ENCODE measurements at regions not wholly inside any gene's neighbourhood (a gene's known extent, or its start where the extent isn't known, plus 50 kb on each side); places are given as distances from the start of the nearest gene placed in this dataset.

GRCh38 chr4:101593666-101594065 lies 196.9 kb upstream of the BANK1 start:
- no peak for DNase-seq (ENCODE audit: low read depth in 3 of 3)

GRCh38 chr4:101584306-101584705 lies 206.2 kb upstream of the BANK1 start:
- DNase-seq (ENCODE audit: low read depth in 3 of 3), result no peak

GRCh38 chr4:101563126-101563525 lies 215.8 kb upstream of the PPP3CA start:
- no peak for DNase-seq (ENCODE audit: low read depth in 3 of 3)

GRCh38 chr4:101556842-101557241 lies 209.5 kb upstream of the PPP3CA start:
- DNase-seq (ENCODE audit: low read depth in 3 of 3), result no peak

- DNase-seq (ENCODE audit: low read depth in 3 of 3), result no peak
These were observed 208.1 kb upstream of the PPP3CA start for GRCh38 chr4:101555341-101555880.

- no peak for DNase-seq (ENCODE audit: low read depth in 3 of 3)
These were observed 193.0 kb upstream of the PPP3CA start for GRCh38 chr4:101540336-101540735.

GRCh38 chr4:101528526-101528925 lies 181.2 kb upstream of the PPP3CA start:
- DNase-seq (ENCODE audit: low read depth in 3 of 3), result no peak

- DNase-seq (ENCODE audit: low read depth in 3 of 3), result peak; percentile 7 to 40 (median 30)
These were observed 179.9 kb upstream of the PPP3CA start for GRCh38 chr4:101527188-101527587.

- DNase-seq (ENCODE audit: low read depth in 3 of 3), result no peak
These were observed 168.2 kb upstream of the PPP3CA start for GRCh38 chr4:101515566-101515965.

- no peak for DNase-seq (ENCODE audit: low read depth in 3 of 3)
These were observed 167.8 kb upstream of the PPP3CA start for GRCh38 chr4:101515099-101515498.

- no peak for DNase-seq (ENCODE audit: low read depth in 3 of 3)
These were observed 165.1 kb upstream of the PPP3CA start for GRCh38 chr4:101512416-101512815.

- DNase-seq (ENCODE audit: low read depth in 3 of 3), result no peak
These were observed 154.1 kb upstream of the PPP3CA start for GRCh38 chr4:101501421-101501820.

- DNase-seq (ENCODE audit: low read depth in 3 of 3), result no peak
These were observed 153.4 kb upstream of the PPP3CA start for GRCh38 chr4:101500742-101501141.

- DNase-seq (ENCODE audit: low read depth in 3 of 3), result no peak
These were observed 127.9 kb upstream of the PPP3CA start for GRCh38 chr4:101475246-101475645.

GRCh38 chr4:101471201-101471600 lies 123.9 kb upstream of the PPP3CA start:
- no peak for DNase-seq (ENCODE audit: low read depth in 3 of 3)

GRCh38 chr4:101464596-101464995 lies 117.3 kb upstream of the PPP3CA start:
- no peak for DNase-seq (ENCODE audit: low read depth in 3 of 3)

- DNase-seq (ENCODE audit: low read depth in 3 of 3), result no peak
These were observed 111.6 kb upstream of the PPP3CA start for GRCh38 chr4:101458914-101459313.

GRCh38 chr4:101458473-101458872 lies 111.1 kb upstream of the PPP3CA start:
- DNase-seq (ENCODE audit: low read depth in 3 of 3), result no peak

- DNase-seq (ENCODE audit: low read depth in 3 of 3), result no peak
These were observed 103.8 kb upstream of the PPP3CA start for GRCh38 chr4:101451086-101451485.

GRCh38 chr4:101441446-101441845 lies 94.1 kb upstream of the PPP3CA start:
- DNase-seq (ENCODE audit: low read depth in 3 of 3), result no peak

GRCh38 chr4:101439926-101440325 lies 92.6 kb upstream of the PPP3CA start:
- DNase-seq (ENCODE audit: low read depth in 3 of 3), result no peak

GRCh38 chr4:101421386-101421785 lies 74.1 kb upstream of the PPP3CA start:
- DNase-seq (ENCODE audit: low read depth in 3 of 3), result no peak

- DNase-seq (ENCODE audit: low read depth in 3 of 3), result no peak
These were observed 73.3 kb upstream of the PPP3CA start for GRCh38 chr4:101420661-101421060.

- DNase-seq (ENCODE audit: low read depth in 3 of 3), result no peak
These were observed 72.2 kb upstream of the PPP3CA start for GRCh38 chr4:101419336-101420135.
